IMR-90 (cell line): ENCODE measurements at regions not wholly inside any gene's neighbourhood (a gene's known extent, or its start where the extent isn't known, plus 50 kb on each side); places are given as distances from the start of the nearest gene placed in this dataset.

ENCODE experiments used
- ATAC-seq: fragments of 200-7000 bp; cut with Tn5 transposase; 2 replicates; pipeline ENCODE4 v1.9.1; 2020; ENCODE audit warnings: low read depth, mild to moderate bottlenecking, moderate library complexity
- BruUV-seq: library from RNA; stranded (reverse); fragments of 400-500 nt; replicated peaks from 2 replicates; lab custom pipeline; 2021; lab: Mats Ljungman, UMichigan
- CTCF ChIA-PET: fragments of 300-600 bp; formaldehyde crosslinking; extraction: SDS; loops from one replicate; lab custom pipeline; 2021; ENCODE audit warnings: antibody characterized with exemption; lab: Yijun Ruan, JAX
- POLR2A ChIA-PET: fragments of 300-600 bp; sonication (Branson Sonifier 250); formaldehyde crosslinking; loops from one replicate; lab custom pipeline; 2022; ENCODE audit warnings: antibody characterized with exemption; ENCODE audit not compliant: unreplicated experiment; lab: Charles Lee
- DNase-seq: peaks from one replicate; pipeline ENCODE4 v3.0.0; 2013
- H2AFZ ChIP-seq: replicated peaks from 2 replicates; pipeline ENCODE3; 2013; ENCODE audit warnings: low read length, mild to moderate bottlenecking; ENCODE audit not compliant: poor library complexity
- H2AK5ac ChIP-seq: 2 replicates; pipeline ENCODE4 v1.6.1; 2013; ENCODE audit warnings: low read depth, low read length, inconsistent platforms
- H2AK9ac ChIP-seq: replicated peaks from 2 replicates; pipeline ENCODE3; 2013; ENCODE audit warnings: mild to moderate bottlenecking, low read depth, low read length, moderate library complexity; ENCODE audit not compliant: poor library complexity
- H2BK120ac ChIP-seq: 2 replicates; pipeline ENCODE4 v1.6.1; 2013; ENCODE audit warnings: low read depth, low read length, inconsistent platforms
- H2BK15ac ChIP-seq: 3 replicates; pipeline ENCODE4 v1.6.1; 2013; ENCODE audit warnings: low read depth, low read length, inconsistent platforms
- H2BK20ac ChIP-seq: 2 replicates; pipeline ENCODE4 v1.6.1; 2013; ENCODE audit warnings: low read depth, mild to moderate bottlenecking, inconsistent platforms, low read length, moderate library complexity
- H2BK5ac ChIP-seq: 2 replicates; pipeline ENCODE4 v1.6.1; 2013; ENCODE audit warnings: mild to moderate bottlenecking, low read depth, low read length, inconsistent platforms; ENCODE audit not compliant: poor library complexity, severe bottlenecking
- H3K14ac ChIP-seq: replicated peaks from 2 replicates; pipeline ENCODE4 v1.6.1; 2013; ENCODE audit warnings: low read depth, low read length, inconsistent platforms
- H3K18ac ChIP-seq: 2 replicates; pipeline ENCODE4 v1.6.1; 2013; ENCODE audit warnings: low read depth, low read length, control low read depth
- H3K23ac ChIP-seq: 2 replicates; pipeline ENCODE4 v1.6.1; 2013; ENCODE audit warnings: low read depth, low read length, inconsistent platforms
- H3K27ac ChIP-seq: 2 replicates; pipeline ENCODE4 v1.5.1; 2013; ENCODE audit warnings: mild to moderate bottlenecking, control low read depth, low read length; ENCODE audit not compliant: insufficient read depth
- H3K27me3 ChIP-seq: 2 replicates; pipeline ENCODE4 v1.6.1; 2013; ENCODE audit warnings: low read length; ENCODE audit not compliant: control insufficient read depth, insufficient read depth
- H3K36me3 ChIP-seq: 2 replicates; pipeline ENCODE4 v1.6.1; 2013; ENCODE audit warnings: low read length, mixed read lengths; ENCODE audit not compliant: control insufficient read depth, insufficient read depth
- H3K4ac ChIP-seq: 2 replicates; pipeline ENCODE4 v1.6.1; 2013; ENCODE audit warnings: low read depth, low read length, inconsistent platforms
- H3K4me1 ChIP-seq: 2 replicates; pipeline ENCODE4 v1.6.1; 2013; ENCODE audit warnings: low read length, mixed read lengths; ENCODE audit not compliant: control insufficient read depth, insufficient read depth
- H3K4me2 ChIP-seq: 2 replicates; pipeline ENCODE4 v1.6.1; 2013; ENCODE audit warnings: low read depth, mild to moderate bottlenecking, control low read depth, low read length, moderate library complexity
- H3K4me3 ChIP-seq: 2 replicates; pipeline ENCODE4 v1.5.1; 2013; ENCODE audit warnings: low read depth, mild to moderate bottlenecking, control low read depth, low read length, moderate library complexity; ENCODE audit not compliant: insufficient read depth
- H3K56ac ChIP-seq: 2 replicates; pipeline ENCODE4 v1.6.1; 2013; ENCODE audit warnings: low read length, inconsistent platforms; ENCODE audit not compliant: insufficient read depth; ENCODE audit errors: extremely low read depth
- H3K79me1 ChIP-seq, 2 experiments: 2 replicates each; pipeline ENCODE4 v1.6.1; 2013; ENCODE audit warnings: low read length in 2 of 2, inconsistent platforms in 1 of 2, low read depth in 1 of 2
- H3K9ac ChIP-seq: 2 replicates; pipeline ENCODE4 v1.6.1; 2013; ENCODE audit warnings: low read depth, low read length, control low read depth
- H3K9me1 ChIP-seq: 2 replicates; pipeline ENCODE4 v1.6.1; 2013; ENCODE audit warnings: low read length, inconsistent platforms; ENCODE audit not compliant: insufficient read depth
- H3K9me3 ChIP-seq: 2 replicates; pipeline ENCODE4 v1.6.1; 2013; ENCODE audit warnings: low read length; ENCODE audit not compliant: control insufficient read depth, insufficient read depth
- H4K20me1 ChIP-seq: 2 replicates; pipeline ENCODE4 v1.6.1; 2013; ENCODE audit warnings: low read length, inconsistent platforms; ENCODE audit not compliant: insufficient read depth
- H4K5ac ChIP-seq: 2 replicates; pipeline ENCODE4 v1.6.1; 2013; ENCODE audit warnings: mild to moderate bottlenecking, low read depth, low read length, control low read depth
- H4K8ac ChIP-seq, 2 experiments: 2 replicates each; pipeline ENCODE4 v1.6.1; 2013; ENCODE audit warnings: low read depth in 2 of 2, low read length in 2 of 2, control low read depth in 1 of 2, inconsistent platforms in 1 of 2
- H4K91ac ChIP-seq: 2 replicates; pipeline ENCODE4 v1.6.1; 2013; ENCODE audit warnings: low read depth, low read length, inconsistent platforms; ENCODE audit not compliant: insufficient read depth
- BHLHE40 ChIP-seq: fragments of 150-350 bp; IDR thresholded peaks from 2 replicates; pipeline ENCODE4 v1.6.1; 2016; ENCODE audit warnings: mild to moderate bottlenecking, low read depth, low read length
- CEBPB ChIP-seq: IDR thresholded peaks from 2 replicates; pipeline ENCODE4 v1.6.1; 2012; ENCODE audit warnings: low read depth, low read length, improper control_type of control experiment
- CHD1 ChIP-seq: IDR thresholded peaks from 2 replicates; pipeline ENCODE4 v1.6.1; 2012; ENCODE audit warnings: low read depth, low read length, improper control_type of control experiment
- CTCF ChIP-seq: conservative IDR thresholded peaks from 2 replicates; pipeline ENCODE4 v1.5.1; 2012; ENCODE audit warnings: mild to moderate bottlenecking, low read depth, low read length, improper control_type of control experiment
- ELK1 ChIP-seq: fragments of 150-350 bp; IDR thresholded peaks from 2 replicates; pipeline ENCODE4 v1.6.1; 2016; ENCODE audit warnings: low read depth, mild to moderate bottlenecking, low read length, moderate library complexity, borderline replicate concordance
- FOS ChIP-seq: fragments of 150-350 bp; IDR thresholded peaks from 2 replicates; pipeline ENCODE4 v1.6.1; 2016; ENCODE audit warnings: low read depth, low read length
- MAFK ChIP-seq: IDR thresholded peaks from 2 replicates; pipeline ENCODE4 v1.6.1; 2012; ENCODE audit warnings: low read depth, low read length, improper control_type of control experiment
- MAZ ChIP-seq: IDR thresholded peaks from 2 replicates; pipeline ENCODE4 v1.6.1; 2012; ENCODE audit warnings: low read depth, mild to moderate bottlenecking, low read length, improper control_type of control experiment, moderate library complexity, borderline replicate concordance
- MXI1 ChIP-seq: IDR thresholded peaks from 2 replicates; pipeline ENCODE4 v1.6.1; 2012; ENCODE audit warnings: low read depth, mild to moderate bottlenecking, low read length, moderate library complexity, borderline replicate concordance
- NFE2L2 ChIP-seq: fragments of 150-350 bp; IDR thresholded peaks from 2 replicates; pipeline ENCODE4 v1.6.1; 2016; ENCODE audit warnings: low read depth, mild to moderate bottlenecking, low read length
- POLR2A ChIP-seq: IDR thresholded peaks from 2 replicates; pipeline ENCODE4 v1.6.1; 2012; ENCODE audit warnings: mild to moderate bottlenecking, low read depth, low read length
- RAD21 ChIP-seq: IDR thresholded peaks from 2 replicates; pipeline ENCODE4 v1.6.1; 2012; ENCODE audit warnings: low read length, improper control_type of control experiment
- RCOR1 ChIP-seq: IDR thresholded peaks from 2 replicates; pipeline ENCODE4 v1.6.1; 2012; ENCODE audit warnings: mild to moderate bottlenecking, low read length, improper control_type of control experiment; ENCODE audit not compliant: insufficient replicate concordance
- RFX5 ChIP-seq: IDR thresholded peaks from 2 replicates; pipeline ENCODE4 v1.8.0; 2012; ENCODE audit warnings: low read depth, mild to moderate bottlenecking, low read length, moderate library complexity
- SMC3 ChIP-seq: fragments of 150-350 bp; IDR thresholded peaks from 2 replicates; pipeline ENCODE4 v1.6.1; 2016; ENCODE audit warnings: low read depth, mild to moderate bottlenecking, antibody characterized with exemption, low read length, moderate library complexity
- USF2 ChIP-seq: fragments of 150-350 bp; IDR thresholded peaks from 2 replicates; pipeline ENCODE4 v1.6.1; 2017; ENCODE audit warnings: mild to moderate bottlenecking, antibody characterized with exemption, low read length, low read depth
- WGBS, 2 experiments: methylation state at CpG; one replicate each; pipeline versions ENCODE4 v1.1.5 to v1.1.7; 2013; ENCODE audit warnings: missing lambda C conversion rate in 2 of 2; ENCODE audit not compliant: insufficient read length in 1 of 2; ENCODE audit errors: extremely low coverage in 2 of 2; 5-methylcytosine and 5-hydroxymethylcytosine counted together
- dilution Hi-C: fragments of 300-500 bp; cut with HindIII; formaldehyde crosslinking; loops from one replicate; pipeline ENCODE4 v1.14.3; 2018; ENCODE audit warnings: low sequenced_read_pairs; ENCODE audit not compliant: unreplicated experiment
- in situ Hi-C: fragments of 300-500 bp; cut with MboI; formaldehyde crosslinking; loops from 3 replicates; pipeline ENCODE4 v1.14.3; 2019; ENCODE audit warnings: low sequenced_read_pairs, inconsistent platforms, mixed read lengths
- intact Hi-C: fragments of 100-400 bp; cut with micrococcal nuclease; formaldehyde crosslinking; loops from 2 replicates; pipeline ENCODE4 v1.10.0; 2022

GRCh38 chrX:34744521-34744920 lies 87.4 kb upstream of the TMEM47 start:
- Histone ChIP-seq H4K5ac (no peak overlapping the region), H3K4me3 (no peak overlapping the region), H4K91ac (no peak overlapping the region), H3K36me3 (no peaks in the 10 kb centered on the region), H2BK15ac (no peak overlapping the region), H2AK5ac (no peak overlapping the region), H3K56ac (no peak overlapping the region), H3K14ac (no peak overlapping the region), H3K4ac (no peak overlapping the region), H2BK120ac (no peak overlapping the region), H3K27ac (no peak overlapping the region), H2AK9ac (no peak overlapping the region), H3K79me1 (no peaks in the 10 kb centered on the region), H2BK20ac (no peak overlapping the region), H3K23ac (no peak overlapping the region), H3K18ac (no peak overlapping the region), H3K9me3 (no peaks in the 10 kb centered on the region), H3K4me1 (no peaks in the 10 kb centered on the region), H4K8ac (no peak overlapping the region), H4K20me1 (no peaks in the 10 kb centered on the region), H2BK5ac (no peak overlapping the region), H3K4me2 (no peak overlapping the region), H2AFZ (no peak overlapping the region), H3K9me1 (no peaks in the 10 kb centered on the region), H3K27me3 (no peaks in the 10 kb centered on the region), H3K9ac (no peak overlapping the region)
- in situ Hi-C loops (no loop called here), intact Hi-C loops (no loop called here), dilution Hi-C loops (no loop called here)
- ChIA-PET CTCF (interaction anchor here (0.6 kb wide), 1 partner anchor 471 kb away, joined by 3 read pairs; no protein-coding TSS in a partner anchor), POLR2A (no interaction called here)
- no peak for TF ChIP-seq POLR2A
- no peak for TF ChIP-seq MAFK
- TF ChIP-seq USF2, result no peak
- no peak for TF ChIP-seq RFX5
- no peak for TF ChIP-seq RAD21
- no peak for TF ChIP-seq MXI1
- TF ChIP-seq CEBPB, result no peak
- TF ChIP-seq BHLHE40, result no peak
- TF ChIP-seq ELK1, result no peak
- no peak for TF ChIP-seq RCOR1
- TF ChIP-seq CTCF, result no peak
- TF ChIP-seq SMC3, result no peak
- TF ChIP-seq MAZ, result no peak
- TF ChIP-seq CHD1, result no peak
- TF ChIP-seq NFE2L2, result no peak
- no peak for TF ChIP-seq FOS
- no peak for ATAC-seq
- DNase-seq, result no peak
- no TSS peak for BruUV-seq
- 80% methylated on average over 1 of the region's 4 CpGs; no CpG with 5 or more reads in 1 of the 2 experiments for WGBS, 2 experiments
